Mammary epithelial cell (primary cell): ENCODE measurements at regions not wholly inside any gene's neighbourhood (a gene's known extent, or its start where the extent isn't known, plus 50 kb on each side); places are given as distances from the start of the nearest gene placed in this dataset.

Source experiments
- EZH2 ChIP-seq: IDR thresholded peaks from 2 replicates; pipeline ENCODE4 v1.6.1; 2012; ENCODE audit warnings: low read length, inconsistent platforms, borderline replicate concordance
- TF ChIP-seq, protein P1 (sequence below), 2 donors: IDR thresholded peaks in 1 of 2; conservative IDR thresholded peaks in 1 of 2; 2 replicates each; pipeline ENCODE4 v1.5.1; 2011 to 2012; ENCODE audit warnings: inconsistent platforms in 2 of 2, low read length in 2 of 2, mild to moderate bottlenecking in 2 of 2, control low read depth in 1 of 2, low read depth in 1 of 2; ENCODE audit not compliant: insufficient read depth in 1 of 2; ENCODE audit errors: extremely low read depth in 1 of 2

DNA sequence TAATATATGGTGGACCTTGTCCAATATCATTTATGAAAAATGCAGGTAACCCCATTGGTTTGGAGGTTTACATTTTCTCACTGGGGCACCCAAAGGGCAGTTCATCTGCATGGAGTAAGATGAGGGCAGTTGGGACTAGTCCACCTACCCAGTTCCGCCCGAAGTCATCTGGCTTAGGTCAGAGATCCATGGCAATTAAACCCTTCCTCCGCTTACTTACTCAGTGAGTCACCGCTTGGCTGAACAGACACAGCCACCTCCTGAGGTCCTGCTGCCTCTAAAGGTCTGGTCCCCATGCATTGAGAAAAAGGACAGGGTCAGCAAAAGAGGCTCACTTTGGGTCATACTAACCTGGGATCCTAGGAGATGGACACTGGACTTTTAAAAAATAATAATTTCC is 102.9 kb upstream of the PRL start:
- TF ChIP-seq, protein P1, sequence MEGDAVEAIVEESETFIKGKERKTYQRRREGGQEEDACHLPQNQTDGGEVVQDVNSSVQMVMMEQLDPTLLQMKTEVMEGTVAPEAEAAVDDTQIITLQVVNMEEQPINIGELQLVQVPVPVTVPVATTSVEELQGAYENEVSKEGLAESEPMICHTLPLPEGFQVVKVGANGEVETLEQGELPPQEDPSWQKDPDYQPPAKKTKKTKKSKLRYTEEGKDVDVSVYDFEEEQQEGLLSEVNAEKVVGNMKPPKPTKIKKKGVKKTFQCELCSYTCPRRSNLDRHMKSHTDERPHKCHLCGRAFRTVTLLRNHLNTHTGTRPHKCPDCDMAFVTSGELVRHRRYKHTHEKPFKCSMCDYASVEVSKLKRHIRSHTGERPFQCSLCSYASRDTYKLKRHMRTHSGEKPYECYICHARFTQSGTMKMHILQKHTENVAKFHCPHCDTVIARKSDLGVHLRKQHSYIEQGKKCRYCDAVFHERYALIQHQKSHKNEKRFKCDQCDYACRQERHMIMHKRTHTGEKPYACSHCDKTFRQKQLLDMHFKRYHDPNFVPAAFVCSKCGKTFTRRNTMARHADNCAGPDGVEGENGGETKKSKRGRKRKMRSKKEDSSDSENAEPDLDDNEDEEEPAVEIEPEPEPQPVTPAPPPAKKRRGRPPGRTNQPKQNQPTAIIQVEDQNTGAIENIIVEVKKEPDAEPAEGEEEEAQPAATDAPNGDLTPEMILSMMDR (conservative IDR thresholded peaks at IDR 0.05 in 1 of 2, IDR thresholded peaks at IDR 0.05 in 1 of 2; ENCODE audit: extremely low read depth in 1 of 2, insufficient read depth in 1 of 2, low read depth in 1 of 2, low read length in 2 of 2): no peak
- TF ChIP-seq EZH2: no peak
